Naive thymus-derived CD4-positive, alpha-beta T cell (primary cell): ENCODE measurements at regions not wholly inside any gene's neighbourhood (a gene's known extent, or its start where the extent isn't known, plus 50 kb on each side); places are given as distances from the start of the nearest gene placed in this dataset.

ENCODE experiments used
- ATAC-seq: fragments of 150-1000 bp; cut with Tn5 transposase; 2 replicates; pipeline ENCODE4 v1.10.0; 2021; ENCODE audit warnings: mild to moderate bottlenecking, moderate library complexity
- CTCF ChIA-PET: fragments of 350-600 bp; sonication (Branson Sonifier 250); formaldehyde crosslinking; loops from one replicate; lab custom pipeline; 2021; ENCODE audit warnings: antibody characterized with exemption; lab: Charles Lee
- POLR2A ChIA-PET: fragments of 350-600 bp; sonication (Branson Sonifier 250); formaldehyde crosslinking; loops from one replicate; lab custom pipeline; 2021; ENCODE audit warnings: antibody characterized with exemption, inconsistent platforms; lab: Charles Lee
- DNase-seq, 9 donors: peaks; one replicate each; pipeline versions ENCODE4 v3.0.0 to v3.0.0-alpha.2; 2020 to 2022; ENCODE audit warnings: mixed read lengths in 1 of 9
- H3K27ac ChIP-seq: one replicate; pipeline ENCODE4 v1.7.0; 2013; ENCODE audit warnings: mild to moderate bottlenecking, low read depth, low read length, moderate library complexity
- H3K27me3 ChIP-seq, 2 donors: one replicate each; pipeline ENCODE4 v1.7.0; 2013; ENCODE audit warnings: low read length in 2 of 2, mild to moderate bottlenecking in 2 of 2, moderate library complexity in 2 of 2; ENCODE audit not compliant: control insufficient read depth in 2 of 2, insufficient read depth in 2 of 2
- H3K36me3 ChIP-seq, 3 experiments: 1 replicate in 2 of 3; 2 replicates in 1 of 3; pipeline ENCODE4 v1.7.0; 2013; ENCODE audit warnings: low read length in 3 of 3, mild to moderate bottlenecking in 3 of 3, moderate library complexity in 1 of 3; ENCODE audit not compliant: insufficient read depth in 3 of 3, control insufficient read depth in 2 of 3
- H3K4me1 ChIP-seq, 2 donors: one replicate each; pipeline ENCODE4 v1.7.0; 2013; ENCODE audit warnings: low read length in 2 of 2, mild to moderate bottlenecking in 2 of 2, moderate library complexity in 1 of 2; ENCODE audit not compliant: control insufficient read depth in 2 of 2, insufficient read depth in 2 of 2
- H3K4me3 ChIP-seq: 2 replicates; pipeline ENCODE4 v1.7.0; 2013; ENCODE audit warnings: mild to moderate bottlenecking, low read length
- H3K9me3 ChIP-seq, 3 experiments: 1 replicate in 2 of 3; 2 replicates in 1 of 3; pipeline ENCODE4 v1.7.0; 2013; ENCODE audit warnings: low read length in 3 of 3; ENCODE audit not compliant: control insufficient read depth in 2 of 3
- H3K27ac Mint-ChIP-seq, 9 donors: one replicate each; pipeline ENCODE4 v1.8.0; 2020 to 2022; ENCODE audit warnings: mixed read lengths in 9 of 9, mild to moderate bottlenecking in 8 of 9, moderate library complexity in 5 of 9, inconsistent platforms in 2 of 9
- H3K27me3 Mint-ChIP-seq, 5 donors: one replicate each; pipeline ENCODE4 v1.8.0; 2021 to 2022; ENCODE audit warnings: mixed read lengths in 5 of 5, mild to moderate bottlenecking in 1 of 5
- H3K36me3 Mint-ChIP-seq, 5 donors: one replicate each; pipeline ENCODE4 v1.8.0; 2020 to 2022; ENCODE audit warnings: mixed read lengths in 5 of 5, mild to moderate bottlenecking in 3 of 5, inconsistent platforms in 1 of 5
- H3K4me1 Mint-ChIP-seq, 7 donors: one replicate each; pipeline ENCODE4 v1.8.0; 2020 to 2022; ENCODE audit warnings: mixed read lengths in 7 of 7, mild to moderate bottlenecking in 3 of 7, inconsistent platforms in 1 of 7
- H3K4me3 Mint-ChIP-seq, 10 donors: one replicate each; pipeline ENCODE4 v1.8.0; 2020 to 2022; ENCODE audit warnings: mild to moderate bottlenecking in 10 of 10, mixed read lengths in 10 of 10, moderate library complexity in 6 of 10, inconsistent platforms in 2 of 10
- H3K9me3 Mint-ChIP-seq, 11 donors: one replicate each; pipeline ENCODE4 v1.8.0; 2020 to 2022; ENCODE audit warnings: mixed read lengths in 11 of 11, mild to moderate bottlenecking in 4 of 11, inconsistent platforms in 1 of 11, moderate library complexity in 1 of 11
- intact Hi-C, 2 donors: fragments of 100-400 bp; cut with micrococcal nuclease; formaldehyde crosslinking; loops; one replicate each; pipeline ENCODE4 v1.15.1; 2023

- Histone ChIP-seq H3K27ac (no peak overlapping the region), H3K4me3 (no peak overlapping the region), H3K4me1 (peaks cover 0 to 5% of the 10 kb centered on the region in 2 donors), H3K27me3 (peaks cover 0 to 2% of the 10 kb centered on the region in 2 donors), H3K36me3 (no peaks in the 10 kb centered on the region), H3K9me3 (no peaks in the 10 kb centered on the region)
- Mint-ChIP-seq H3K36me3 (no peaks in the 10 kb centered on the region), H3K27me3 (peaks cover 6 to 24% (median 12%) of the 10 kb centered on the region in 5 donors), H3K27ac (no peak overlapping the region), H3K9me3 (peaks cover 0 to 2% (median 0%) of the 10 kb centered on the region in 11 donors), H3K4me1 (peaks cover 8 to 19% (median 14%) of the 10 kb centered on the region in 7 donors), H3K4me3 (no peak overlapping the region)
- intact Hi-C loops: no loop called here
- CTCF ChIA-PET: no interaction called here
- DNase-seq (no peak), ATAC-seq (no peak)
- POLR2A ChIA-PET: interaction anchor here (0.7 kb wide), 1 partner anchor 1095 kb away, joined by 3 read pairs; no protein-coding TSS in a partner anchor
These were observed 166.4 kb upstream of the HAAO start for GRCh38 chr2:42958741-42959233.

DNA sequence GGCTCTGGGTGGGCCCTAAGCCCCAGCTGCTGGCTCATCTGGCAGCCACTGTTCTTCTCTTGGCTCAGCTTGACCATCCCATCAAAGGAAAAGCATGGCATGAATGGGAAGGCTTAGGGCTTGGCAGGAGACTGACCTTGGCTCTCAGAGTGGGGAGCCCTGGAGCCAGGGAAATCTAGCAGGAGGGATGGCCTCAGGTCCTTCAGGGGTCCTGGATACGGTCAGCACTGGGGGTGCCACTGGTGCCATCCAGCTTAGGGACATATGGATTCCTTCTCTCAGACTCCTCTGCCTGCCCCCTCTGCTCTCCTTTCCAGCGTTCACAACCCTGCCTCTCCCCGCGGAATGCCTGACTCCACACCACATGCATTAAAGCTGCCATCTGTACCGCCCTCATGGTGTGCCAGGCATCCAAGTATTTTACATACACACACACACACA, 165.5 kb upstream of the HAAO start:
- no peaks in the 10 kb centered on the region for H3K9me3 ChIP-seq
- POLR2A ChIA-PET: interaction anchor here (0.6 to 0.7 kb wide), 2 partner anchors 14 to 1094 kb away, joined by 3 read pairs; no protein-coding TSS in a partner anchor
- H3K36me3 ChIP-seq: no peaks in the 10 kb centered on the region
- Mint-ChIP-seq H3K27me3 (peaks cover 6 to 21% (median 9%) of the 10 kb centered on the region in 5 donors), H3K27ac (peak overlapping the region in 1 of 9 donors; percentile 43), H3K36me3 (no peaks in the 10 kb centered on the region), H3K4me3 (no peak overlapping the region), H3K4me1 (peaks cover 4 to 16% (median 11%) of the 10 kb centered on the region in 7 donors), H3K9me3 (peaks cover 0 to 2% (median 0%) of the 10 kb centered on the region in 11 donors)
- no peak overlapping the region for H3K4me3 ChIP-seq
- H3K4me1 ChIP-seq: peaks cover 0 to 2% of the 10 kb centered on the region in 2 donors
- peaks cover 0 to 2% of the 10 kb centered on the region in 2 donors for H3K27me3 ChIP-seq
- ATAC-seq (no peak), DNase-seq (no peak)
- no peak overlapping the region for H3K27ac ChIP-seq
- CTCF ChIA-PET: no interaction called here
- intact Hi-C loops: no loop called here

DNA sequence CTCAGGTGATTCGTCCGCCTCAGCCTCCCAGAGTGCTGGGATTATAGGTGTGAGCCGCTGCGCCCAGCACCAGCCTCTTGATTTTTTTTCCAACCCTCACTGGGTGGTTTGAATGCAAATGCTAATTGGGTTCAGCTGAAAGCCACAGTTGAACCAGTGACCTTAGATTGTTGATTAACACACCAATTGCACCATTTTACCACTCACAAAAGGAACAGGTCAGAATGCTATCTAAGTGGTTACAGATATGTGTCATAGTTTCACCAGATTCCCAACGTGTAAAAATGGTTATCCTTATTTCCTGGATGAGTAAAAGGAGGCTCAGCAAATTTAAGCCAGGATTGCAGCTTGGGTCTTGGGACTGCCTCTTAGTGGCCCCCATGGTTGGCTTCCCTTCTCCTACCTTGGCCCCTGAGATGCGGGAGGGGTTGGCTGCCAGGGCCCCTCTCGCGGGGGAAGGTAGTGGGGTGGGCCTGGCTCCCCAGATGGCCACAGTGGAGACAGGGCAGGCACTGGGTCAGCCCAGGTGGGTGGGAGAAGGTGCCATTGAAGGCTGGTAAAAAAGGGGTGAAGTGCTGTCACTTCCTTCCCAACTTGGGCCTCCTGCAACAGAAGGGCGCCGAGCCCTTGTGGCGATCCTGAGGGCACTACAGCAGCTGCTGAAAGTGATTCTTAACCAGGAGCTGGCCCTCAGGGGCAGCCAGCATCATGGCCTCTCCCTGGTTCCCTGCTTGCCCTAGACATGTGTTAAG, 164.9 kb upstream of the HAAO start:
- H3K27me3 Mint-ChIP-seq: peaks cover 4 to 17% (median 5%) of the 10 kb centered on the region in 5 donors
- H3K4me3 Mint-ChIP-seq: no peak overlapping the region
- H3K36me3 Mint-ChIP-seq: no peaks in the 10 kb centered on the region
- ATAC-seq: peak; percentile 30
- peaks cover 0 to 3% (median 0%) of the 10 kb centered on the region in 11 donors for H3K9me3 Mint-ChIP-seq
- H3K4me1 ChIP-seq: no peaks in the 10 kb centered on the region
- no peak overlapping the region for H3K27ac ChIP-seq
- no peaks in the 10 kb centered on the region for H3K36me3 ChIP-seq
- no peak overlapping the region for H3K27ac Mint-ChIP-seq
- POLR2A ChIA-PET: interaction anchor here (0.6 kb wide), 1 partner anchor 15 kb away, joined by 3 read pairs; no protein-coding TSS in a partner anchor
- CTCF ChIA-PET: no interaction called here
- H3K4me1 Mint-ChIP-seq: peaks cover 0 to 10% (median 6%) of the 10 kb centered on the region in 7 donors
- H3K9me3 ChIP-seq: no peaks in the 10 kb centered on the region
- no peak for DNase-seq
- intact Hi-C loops: no loop called here
- H3K4me3 ChIP-seq: no peak overlapping the region
- H3K27me3 ChIP-seq: peaks cover 0 to 2% of the 10 kb centered on the region in 2 donors

DNA sequence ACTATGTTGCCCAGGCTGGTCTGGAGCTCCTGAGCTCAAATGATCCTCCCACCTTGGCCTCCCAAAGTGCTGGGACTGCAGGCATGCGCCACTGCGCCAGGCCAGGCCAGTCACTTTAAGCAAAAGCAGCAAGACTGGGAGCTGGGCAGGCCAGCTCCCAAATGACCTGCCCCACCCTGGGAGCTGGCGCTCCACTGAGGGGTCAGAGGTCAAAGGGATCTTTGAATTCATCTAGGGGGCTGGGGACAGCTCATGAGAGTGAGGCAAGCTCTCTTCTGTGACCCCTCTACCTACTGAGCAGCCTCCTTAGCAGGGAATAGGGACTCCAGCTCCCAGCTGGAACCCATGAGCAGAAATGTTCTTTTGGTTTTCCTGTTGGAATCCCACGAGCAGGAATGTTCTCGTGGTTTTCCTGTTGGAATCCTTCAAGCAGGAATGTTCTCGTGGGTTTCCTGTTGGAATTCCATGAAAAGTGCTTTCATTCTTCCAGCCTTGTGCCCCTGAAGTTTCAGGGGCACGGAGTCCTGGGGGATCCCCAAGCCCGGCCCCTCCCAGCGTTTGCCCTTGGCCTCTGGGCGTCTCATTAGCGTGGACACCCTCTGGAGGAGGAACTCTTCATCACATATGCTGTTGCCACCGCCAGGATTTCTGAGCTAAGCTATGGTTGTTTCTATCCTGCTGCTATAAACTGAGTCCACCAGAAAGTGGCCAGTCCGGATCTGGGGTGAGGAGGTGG, 162.0 kb upstream of the HAAO start:
- no peaks in the 10 kb centered on the region for H3K36me3 Mint-ChIP-seq
- intact Hi-C loops: no loop called here
- CTCF ChIA-PET: interaction anchor here (0.6 to 0.9 kb wide), 2 partner anchors 274 to 586 kb away, joined by 4 read pairs; no protein-coding TSS in a partner anchor
- POLR2A ChIA-PET: interaction anchor here (0.5 kb wide), 1 partner anchor 223 kb away, joined by 3 read pairs; no protein-coding TSS in a partner anchor
- no peak for DNase-seq
- Histone ChIP-seq H3K4me3 (no peak overlapping the region), H3K4me1 (no peaks in the 10 kb centered on the region), H3K36me3 (no peaks in the 10 kb centered on the region), H3K27ac (no peak overlapping the region), H3K27me3 (no peaks in the 10 kb centered on the region), H3K9me3 (no peaks in the 10 kb centered on the region)
- peaks cover 0 to 3% (median 0%) of the 10 kb centered on the region in 11 donors for H3K9me3 Mint-ChIP-seq
- H3K27me3 Mint-ChIP-seq: peaks cover 0 to 2% (median 0%) of the 10 kb centered on the region in 5 donors
- H3K27ac Mint-ChIP-seq: no peak overlapping the region
- no peak overlapping the region for H3K4me3 Mint-ChIP-seq
- H3K4me1 Mint-ChIP-seq: peaks cover 0 to 4% (median 0%) of the 10 kb centered on the region in 7 donors
- no peak for ATAC-seq

GRCh38 chr2:42953216-42953615, 160.8 kb upstream of the HAAO start:
- Histone ChIP-seq H3K27me3 (no peaks in the 10 kb centered on the region), H3K4me1 (no peaks in the 10 kb centered on the region), H3K4me3 (no peak overlapping the region), H3K9me3 (no peaks in the 10 kb centered on the region), H3K27ac (no peak overlapping the region), H3K36me3 (no peaks in the 10 kb centered on the region)
- DNase-seq: no peak
- Mint-ChIP-seq H3K27me3 (peaks cover 0 to 3% (median 0%) of the 10 kb centered on the region in 5 donors), H3K36me3 (no peaks in the 10 kb centered on the region), H3K4me3 (no peak overlapping the region), H3K9me3 (peaks cover 0 to 3% (median 0%) of the 10 kb centered on the region in 11 donors), H3K27ac (peak overlapping the region in 2 of 9 donors; percentile 6 to 53), H3K4me1 (peaks cover 0 to 4% (median 0%) of the 10 kb centered on the region in 7 donors)
- ChIA-PET CTCF (interaction anchor here (0.7 kb wide), 1 partner anchor 120 kb away, joined by 3 read pairs; no protein-coding TSS in a partner anchor), POLR2A (no interaction called here)
- intact Hi-C loops: no loop called here
- ATAC-seq: no peak

DNA sequence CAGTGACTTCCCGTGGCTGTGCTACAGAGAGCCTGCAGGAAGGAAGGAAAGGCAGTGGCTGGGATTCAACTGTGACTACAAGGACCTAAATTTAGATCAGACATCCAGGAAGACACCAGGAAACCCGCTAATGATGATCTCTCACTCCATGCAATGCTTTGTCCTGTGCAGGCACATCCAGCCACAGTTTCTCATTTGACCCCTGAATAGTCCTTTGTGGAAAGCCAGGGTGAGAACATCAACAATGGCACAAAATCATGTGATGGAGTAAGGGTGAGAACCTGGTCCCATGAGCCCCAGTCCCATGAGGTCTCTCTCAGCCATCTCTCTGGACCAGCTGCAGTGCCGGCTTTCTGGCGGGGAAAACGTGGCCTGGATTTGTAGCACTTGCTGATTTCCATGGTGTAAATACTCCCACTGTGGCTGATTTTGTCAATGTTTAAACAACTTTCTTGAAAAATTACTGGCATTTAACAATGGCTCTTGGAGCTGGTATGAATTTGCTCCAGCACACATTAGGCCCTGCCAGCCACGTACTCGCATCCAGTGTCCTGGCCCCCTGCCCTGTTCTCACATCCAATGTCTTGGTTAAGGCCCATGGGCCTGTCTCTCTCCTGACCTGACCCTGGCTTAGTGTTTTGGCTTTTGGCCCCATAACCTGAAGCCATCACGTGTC, 159.0 kb upstream of the HAAO start:
- no peaks in the 10 kb centered on the region for H3K36me3 Mint-ChIP-seq
- H3K4me3 ChIP-seq: no peak overlapping the region
- DNase-seq (no peak), ATAC-seq (no peak)
- no peaks in the 10 kb centered on the region for H3K4me1 ChIP-seq
- H3K27ac ChIP-seq: no peak overlapping the region
- ChIA-PET CTCF (interaction anchor here (0.7 kb wide), 1 partner anchor 277 kb away, joined by 3 read pairs; no protein-coding TSS in a partner anchor), POLR2A (no interaction called here)
- H3K4me1 Mint-ChIP-seq: peaks cover 0 to 7% (median 5%) of the 10 kb centered on the region in 7 donors
- H3K9me3 ChIP-seq: no peaks in the 10 kb centered on the region
- intact Hi-C loops: no loop called here
- H3K27me3 ChIP-seq: no peaks in the 10 kb centered on the region
- H3K4me3 Mint-ChIP-seq: no peak overlapping the region
- H3K36me3 ChIP-seq: no peaks in the 10 kb centered on the region
- peak overlapping the region in 1 of 9 donors; percentile 55 for H3K27ac Mint-ChIP-seq
- H3K9me3 Mint-ChIP-seq: peaks cover 0 to 2% (median 0%) of the 10 kb centered on the region in 11 donors
- peaks cover 0 to 3% (median 0%) of the 10 kb centered on the region in 5 donors for H3K27me3 Mint-ChIP-seq
